ENCODE measurements at regions not wholly inside any gene's neighbourhood (a gene's known extent, or its start where the extent isn't known, plus 50 kb on each side); places are given as distances from the start of the nearest gene placed in this dataset.

GRCh38 chrX:147832707-147833348 lies 78.9 kb upstream of the FMR1 start:
- no peak for DNase-seq (ENCODE audit: low read depth in 2 of 2)

- no peak for DNase-seq (ENCODE audit: low read depth in 2 of 2)
These were observed 73.1 kb upstream of the FMR1 start for GRCh38 chrX:147838465-147839131.

GRCh38 chrX:147846676-147847075 lies 65.0 kb upstream of the FMR1 start:
- no peak for DNase-seq (ENCODE audit: low read depth in 2 of 2)

- DNase-seq (ENCODE audit: low read depth in 2 of 2), result no peak
These were observed 63.7 kb upstream of the FMR1 start for GRCh38 chrX:147847999-147848398.

GRCh38 chrX:147848543-147849443 lies 62.9 kb upstream of the FMR1 start:
- no peak for DNase-seq (ENCODE audit: low read depth in 2 of 2)

- no peak for DNase-seq (ENCODE audit: low read depth in 2 of 2)
These were observed 60.8 kb upstream of the FMR1 start for GRCh38 chrX:147850875-147851274.

- no peak for DNase-seq (ENCODE audit: low read depth in 2 of 2)
These were observed 58.0 kb upstream of the FMR1 start for GRCh38 chrX:147853701-147854100.

- no peak for DNase-seq (ENCODE audit: low read depth in 2 of 2)
These were observed 52.1 kb upstream of the FMR1 start for GRCh38 chrX:147859666-147860065.
